ENCODE measurements at regions not wholly inside any gene's neighbourhood (a gene's known extent, or its start where the extent isn't known, plus 50 kb on each side); places are given as distances from the start of the nearest gene placed in this dataset.

GRCh38 chr6:6893701-6894100 is 214.1 kb upstream of the RREB1 start:
- Histone ChIP-seq H3K9me3 (replicated peaks; ENCODE audit: control insufficient read depth, insufficient read depth, low read length) (no peaks in the 10 kb centered on the region), H3K4me2 (ENCODE audit: insufficient read depth, low read length) (no peak overlapping the region), H3K9ac (replicated peaks; ENCODE audit: extremely low read depth, insufficient read depth, low read length) (no peak overlapping the region), H3K79me2 (ENCODE audit: control insufficient read depth, insufficient read depth, low read length) (no peaks in the 10 kb centered on the region), H2AFZ (ENCODE audit: low read depth, low read length) (no peak overlapping the region), H3K27me3 (ENCODE audit: control insufficient read depth in 2 of 2, insufficient read depth in 2 of 2, low read length in 2 of 2) (peaks cover 0 to 1% of the 10 kb centered on the region in 2 experiments), H3K4me1 (ENCODE audit: control insufficient read depth, extremely low read depth, insufficient read depth, low read length) (no peaks in the 10 kb centered on the region), H3K36me3 (ENCODE audit: control insufficient read depth in 2 of 2, extremely low read depth in 1 of 2, insufficient read depth in 2 of 2, low read length in 2 of 2) (no peaks in the 10 kb centered on the region), H4K20me1 (replicated peaks; ENCODE audit: control insufficient read depth, extremely low read depth, insufficient read depth, low read length) (no peaks in the 10 kb centered on the region), H3K9me1 (replicated peaks; ENCODE audit: control insufficient read depth, extremely low read depth, insufficient read depth, low read length) (no peaks in the 10 kb centered on the region), H3K27ac (ENCODE audit: insufficient read depth, low read depth, low read length) (no peak overlapping the region), H3K4me3 (replicated peaks in 1 of 3; ENCODE audit: insufficient read depth in 1 of 3, low read depth in 1 of 3, low read length in 3 of 3) (no peak overlapping the region)
- intact Hi-C loops (cut with micrococcal nuclease) (no loop called here), dilution Hi-C loops (cut with MboI; ENCODE audit: extremely low pct_ligation_motif_present, low sequenced_read_pairs) (no loop called here)
- FAIRE-seq (no peak), DNase-seq (ENCODE audit: low read depth, low spot score) (no peak)
- no peak for TF ChIP-seq POLR2A (IDR thresholded peaks at IDR 0.05; ENCODE audit: low read depth, low read length)
- POLR2A ChIA-PET: interaction anchor here (0.5 kb wide), 1 partner anchor 343 kb away, joined by 3 read pairs; no protein-coding TSS in a partner anchor
- CTCF ChIA-PET: interaction anchor here (1.0 to 1.2 kb wide), 2 partner anchors 9 kb away, joined by 3 read pairs; no protein-coding TSS in a partner anchor
- no TSS peak for BruUV-seq (replicated peaks)

- Histone ChIP-seq H3K27me3 (ENCODE audit: control insufficient read depth in 2 of 2, insufficient read depth in 2 of 2, low read length in 2 of 2) (peaks cover 0 to 4% of the 10 kb centered on the region in 2 experiments), H3K9me3 (replicated peaks; ENCODE audit: control insufficient read depth, insufficient read depth, low read length) (no peaks in the 10 kb centered on the region), H3K9ac (replicated peaks; ENCODE audit: extremely low read depth, insufficient read depth, low read length) (no peak overlapping the region), H4K20me1 (replicated peaks; ENCODE audit: control insufficient read depth, extremely low read depth, insufficient read depth, low read length) (no peaks in the 10 kb centered on the region), H3K4me3 (replicated peaks in 1 of 3; ENCODE audit: insufficient read depth in 1 of 3, low read depth in 1 of 3, low read length in 3 of 3) (no peak overlapping the region), H3K4me2 (ENCODE audit: insufficient read depth, low read length) (no peak overlapping the region), H3K36me3 (ENCODE audit: control insufficient read depth in 2 of 2, extremely low read depth in 1 of 2, insufficient read depth in 2 of 2, low read length in 2 of 2) (no peaks in the 10 kb centered on the region), H3K79me2 (ENCODE audit: control insufficient read depth, insufficient read depth, low read length) (no peaks in the 10 kb centered on the region), H3K4me1 (ENCODE audit: control insufficient read depth, extremely low read depth, insufficient read depth, low read length) (no peaks in the 10 kb centered on the region), H3K9me1 (replicated peaks; ENCODE audit: control insufficient read depth, extremely low read depth, insufficient read depth, low read length) (no peaks in the 10 kb centered on the region), H3K27ac (ENCODE audit: insufficient read depth, low read depth, low read length) (no peak overlapping the region), H2AFZ (ENCODE audit: low read depth, low read length) (no peak overlapping the region)
- POLR2A ChIA-PET: no interaction called here
- TF ChIP-seq MAX (IDR thresholded peaks at IDR 0.05; ENCODE audit: insufficient read depth, insufficient read length) (no peak), EZH2 (IDR thresholded peaks at IDR 0.05; ENCODE audit: borderline replicate concordance, low read depth, low read length, severe bottlenecking) (no peak), POLR2A (IDR thresholded peaks at IDR 0.05; ENCODE audit: low read depth, low read length) (no peak), POLR2AphosphoS5 (IDR thresholded peaks at IDR 0.05; ENCODE audit: insufficient read depth, low read depth, low read length) (no peak), FOS (IDR thresholded peaks at IDR 0.05; ENCODE audit: borderline replicate concordance, insufficient read depth, low read length) (no peak), GATA2 (IDR thresholded peaks at IDR 0.05; ENCODE audit: insufficient read depth, insufficient read length, low read depth, low read length) (no peak), MYC (IDR thresholded peaks at IDR 0.05; ENCODE audit: low read depth, low read length) (no peak), JUN (IDR thresholded peaks at IDR 0.05; ENCODE audit: borderline replicate concordance, insufficient read depth, insufficient read length, low read depth) (no peak), CTCF (IDR thresholded peaks at IDR 0.05; ENCODE audit: extremely low read depth in 1 of 2, insufficient read depth in 1 of 2, low read depth in 1 of 2, low read length in 2 of 2) (no peak)
- dilution Hi-C loops (cut with MboI; ENCODE audit: extremely low pct_ligation_motif_present, low sequenced_read_pairs): no loop called here
- intact Hi-C loops (cut with micrococcal nuclease): no loop called here
- no peak for FAIRE-seq
- DNase-seq (ENCODE audit: low read depth, low spot score): no peak
- CTCF ChIA-PET: no interaction called here
- no TSS peak for BruUV-seq (replicated peaks)
Measured at GRCh38 chr6:6895929-6896328, 211.8 kb upstream of the RREB1 start.
